A549 (cell line): ENCODE measurements at regions not wholly inside any gene's neighbourhood (a gene's known extent, or its start where the extent isn't known, plus 50 kb on each side); places are given as distances from the start of the nearest gene placed in this dataset.

Source experiments
- ATAC-seq, 2 experiments: fragments of 200-7000 bp in 1 of 2; fragments of >200 bp in 1 of 2; cut with Nextera tagmentation in 1 of 2; cut with Tn5 transposase in 1 of 2; 3 replicates each; pipeline versions ENCODE4 v1.8.0 to v1.9.1; 2018 to 2020; ENCODE audit warnings: mild to moderate bottlenecking in 1 of 2, moderate library complexity in 1 of 2
- CTCF ChIA-PET: fragments of 300-600 bp; sonication (Branson Sonifier 250); formaldehyde crosslinking; extraction: SDS; loops from one replicate; lab custom pipeline; 2021; ENCODE audit warnings: antibody characterized with exemption, inconsistent platforms; lab: Yijun Ruan, JAX
- POLR2A ChIA-PET: fragments of 350-600 bp; formaldehyde crosslinking; extraction: SDS; loops from one replicate; lab custom pipeline; 2021; ENCODE audit warnings: antibody characterized with exemption, inconsistent platforms; lab: Yijun Ruan, JAX
- DNase-seq, 2 experiments: peaks; one replicate each; pipeline versions ENCODE4 v3.0.0 to v3.0.0-alpha.2; 2011 to 2016; ENCODE audit warnings: low read depth in 1 of 2, low spot score in 1 of 2
- FAIRE-seq: peaks from 2 replicates; lab custom pipeline; 2011; peaks lifted over from hg19 to GRCh38; lab: Jason Lieb, UNC
- H3K27ac ChIP-seq, 2 experiments: fragments of >200 bp; sonication (Bioruptor Twin); formaldehyde crosslinking; 3 replicates each; pipeline ENCODE4 v1.5.1; 2016 to 2017
- H3K4me1 ChIP-seq: fragments of >200 bp; sonication (Bioruptor Twin); formaldehyde crosslinking; 3 replicates; pipeline ENCODE4 v1.6.1; 2016
- H3K4me2 ChIP-seq: fragments of >200 bp; sonication (Bioruptor Twin); formaldehyde crosslinking; 3 replicates; pipeline ENCODE4 v1.6.1; 2016
- H3K4me3 ChIP-seq: fragments of >200 bp; sonication (Bioruptor Twin); formaldehyde crosslinking; 3 replicates; pipeline ENCODE4 v1.5.1; 2016
- H3K9me3 ChIP-seq: fragments of >200 bp; sonication (Bioruptor Twin); formaldehyde crosslinking; 3 replicates; pipeline ENCODE4 v1.6.1; 2016
- CEBPB ChIP-seq, 2 experiments: fragments of >200 bp in 1 of 2; sonication (Bioruptor Twin) in 1 of 2; formaldehyde crosslinking in 1 of 2; IDR thresholded peaks; 2 replicates each; pipeline ENCODE4 v1.6.1; 2012 to 2016
- CTCF ChIP-seq: fragments of >200 bp; sonication (Bioruptor Twin); formaldehyde crosslinking; IDR thresholded peaks from 3 replicates; pipeline ENCODE4 v1.5.1; 2016
- EHMT2 ChIP-seq: fragments of 200-600 bp; sonication (generic); IDR thresholded peaks from 2 replicates; pipeline ENCODE4 v1.6.1; 2016; ENCODE audit warnings: antibody characterized with exemption, low read depth, mild to moderate bottlenecking, moderate library complexity
- EP300 ChIP-seq, 2 experiments: fragments of >200 bp; sonication (Bioruptor Twin); formaldehyde crosslinking; IDR thresholded peaks; 2 replicates in 1 of 2; 3 replicates in 1 of 2; pipeline ENCODE4 v1.6.1; 2016 to 2017
- FOSL2 ChIP-seq, 2 experiments: fragments of 450-650 bp in 1 of 2; fragments of >200 bp in 1 of 2; sonication (Bioruptor Twin) in 1 of 2; formaldehyde crosslinking; IDR thresholded peaks; 2 replicates each; pipeline versions ENCODE4 v1.5.0 to v1.6.1; 2016 to 2020; ENCODE audit warnings: mild to moderate bottlenecking in 1 of 2, moderate library complexity in 1 of 2
- HES2 ChIP-seq: fragments of >200 bp; sonication (Bioruptor Twin); formaldehyde crosslinking; IDR thresholded peaks from 2 replicates; pipeline ENCODE4 v1.6.1; 2016
- HEYL ChIP-seq: fragments of 250-450 bp; sonication (Bioruptor Pico); IDR thresholded peaks from 2 replicates; pipeline ENCODE4 v1.8.0; 2021; ENCODE audit warnings: mild to moderate bottlenecking, moderate library complexity
- HOXB13 ChIP-seq: fragments of 250-450 bp; sonication (Bioruptor Pico); IDR thresholded peaks from 2 replicates; pipeline ENCODE4 v1.5.0; 2020; ENCODE audit warnings: low read depth, mild to moderate bottlenecking, moderate library complexity
- KDM1A ChIP-seq: fragments of 200-600 bp; sonication (generic); IDR thresholded peaks from 2 replicates; pipeline ENCODE4 v1.6.1; 2016; ENCODE audit warnings: low read depth, mild to moderate bottlenecking
- KDM5A ChIP-seq: fragments of 200-600 bp; sonication (generic); IDR thresholded peaks from 2 replicates; pipeline ENCODE4 v1.6.1; 2016; ENCODE audit warnings: antibody characterized with exemption, mild to moderate bottlenecking
- MAX ChIP-seq: IDR thresholded peaks from 2 replicates; pipeline ENCODE4 v1.6.1; 2012
- MAZ ChIP-seq: fragments of 150-350 bp; IDR thresholded peaks from 2 replicates; pipeline ENCODE4 v1.6.1; 2014; ENCODE audit warnings: antibody characterized with exemption, low read depth, low read length, borderline replicate concordance
- MYC ChIP-seq: IDR thresholded peaks from 2 replicates; pipeline ENCODE4 v1.6.1; 2012; ENCODE audit warnings: mild to moderate bottlenecking, inconsistent platforms, low read length, improper control_type of control experiment, borderline replicate concordance
- NPAS2 ChIP-seq: fragments of 250-450 bp; sonication (Bioruptor Pico); IDR thresholded peaks from 2 replicates; pipeline ENCODE4 v1.8.0; 2022; ENCODE audit warnings: mild to moderate bottlenecking, moderate library complexity, borderline replicate concordance
- RAD21 ChIP-seq, 2 experiments: fragments of >200 bp in 1 of 2; sonication (Bioruptor Twin) in 1 of 2; formaldehyde crosslinking in 1 of 2; IDR thresholded peaks in 1 of 2; conservative IDR thresholded peaks in 1 of 2; 2 replicates in 1 of 2; 3 replicates in 1 of 2; pipeline ENCODE4 v1.6.1; 2012 to 2018; ENCODE audit warnings: inconsistent platforms in 1 of 2
- RCOR1 ChIP-seq: fragments of 150-350 bp; IDR thresholded peaks from 2 replicates; pipeline ENCODE4 v1.6.1; 2014; ENCODE audit warnings: antibody characterized with exemption, low read length, low read depth
- REST ChIP-seq: fragments of 200-600 bp; sonication (generic); IDR thresholded peaks from 2 replicates; pipeline ENCODE4 v1.6.1; 2016; ENCODE audit warnings: antibody characterized with exemption, mild to moderate bottlenecking, moderate library complexity
- RFX5 ChIP-seq: fragments of 450-650 bp; IDR thresholded peaks from 2 replicates; pipeline ENCODE4 v1.7.1; 2014; ENCODE audit warnings: antibody characterized with exemption, mild to moderate bottlenecking, moderate library complexity
- RNF2 ChIP-seq: fragments of 200-600 bp; sonication (generic); IDR thresholded peaks from 2 replicates; pipeline ENCODE4 v1.6.1; 2016; ENCODE audit warnings: low read depth, mild to moderate bottlenecking, antibody characterized with exemption, moderate library complexity, borderline replicate concordance
- SMC3 ChIP-seq: fragments of >200 bp; sonication (Bioruptor Twin); formaldehyde crosslinking; IDR thresholded peaks from 3 replicates; pipeline ENCODE4 v1.6.1; 2018; ENCODE audit warnings: inconsistent platforms
- TFCP2L1 ChIP-seq: fragments of 250-450 bp; sonication (Bioruptor Pico); IDR thresholded peaks from 2 replicates; pipeline ENCODE4 v1.5.0; 2021; ENCODE audit warnings: mild to moderate bottlenecking
- ZFP36 ChIP-seq: fragments of 450-650 bp; IDR thresholded peaks from 2 replicates; pipeline ENCODE4 v1.6.1; 2014; ENCODE audit warnings: borderline replicate concordance; ENCODE audit not compliant: partially characterized antibody
- WGBS: methylation state at CpG from one replicate; pipeline ENCODE4 v1.1.6; 2017; ENCODE audit errors: missing lambda C conversion rate; 5-methylcytosine and 5-hydroxymethylcytosine counted together

GRCh38 chr12:91954326-91954725 lies 191.3 kb downstream of the BTG1 start:
- DNase-seq (no peak), FAIRE-seq (no peak), ATAC-seq (no peak)
- Histone ChIP-seq H3K27ac (no peak overlapping the region), H3K4me3 (no peak overlapping the region), H3K9me3 (no peaks in the 10 kb centered on the region), H3K4me1 (peaks cover 19% of the 10 kb centered on the region; the same call in 1 of the 3 replicates), H3K4me2 (no peak overlapping the region)
- 60% methylated on average over 4 of the region's 4 CpGs for WGBS
- ChIA-PET CTCF (interaction anchor here (1.1 kb wide), 1 partner anchor 23 kb away, joined by 3 read pairs; no protein-coding TSS in a partner anchor), POLR2A (no interaction called here)
- no peak for TF ChIP-seq TFCP2L1 (CRISPR knock-in tag)
- no peak for TF ChIP-seq MAX
- TF ChIP-seq KDM5A: no peak

- ChIA-PET POLR2A (no interaction called here), CTCF (no interaction called here)
- Histone ChIP-seq H3K4me3 (no peak overlapping the region), H3K27ac (0 out of 6 replicates have a peak overlapping the region, but pooled peaks of 1 of the 2 experiments have one; percentile 13), H3K4me2 (0 out of 3 replicates have a peak overlapping the region, but pooled peaks have one; percentile 34), H3K9me3 (no peaks in the 10 kb centered on the region), H3K4me1 (peaks cover 19% of the 10 kb centered on the region; the same call in 1 of the 3 replicates)
- FAIRE-seq (no peak), ATAC-seq (peak in 1 of 2 experiments; percentile 39; a peak in 1 of 6 replicates), DNase-seq (peak in 1 of 2 experiments; percentile 39)
- no peak for TF ChIP-seq REST
- TF ChIP-seq, all 56 proteins: peak for 0
Measured at GRCh38 chr12:91952916-91953315, 192.7 kb downstream of the BTG1 start.

- no peak for TF ChIP-seq RFX5
- TF ChIP-seq KDM1A: no peak
- no peak for TF ChIP-seq SMC3
- no peak for TF ChIP-seq HOXB13 (CRISPR knock-in tag)
- no peak for TF ChIP-seq EHMT2
- TF ChIP-seq MAZ: no peak
- no peak for TF ChIP-seq TFCP2L1 (CRISPR knock-in tag)
- TF ChIP-seq NPAS2 (CRISPR knock-in tag): no peak
- no peak for TF ChIP-seq CTCF
- no peak for TF ChIP-seq HES2
- no peak for TF ChIP-seq ZFP36
- TF ChIP-seq HEYL (CRISPR knock-in tag): no peak
- no peak for TF ChIP-seq CEBPB (IDR thresholded peaks at IDR 0.05)
- TF ChIP-seq FOSL2 (IDR thresholded peaks at IDR 0.05): no peak
- no peak for TF ChIP-seq FOSL2 (CRISPR knock-in tag; IDR thresholded peaks at IDR 0.05)
- no peak for TF ChIP-seq RAD21 (conservative IDR thresholded peaks at IDR 0.05 in 1 of 2, IDR thresholded peaks at IDR 0.05 in 1 of 2)
- TF ChIP-seq MYC: no peak
- no peak for TF ChIP-seq EP300 (IDR thresholded peaks at IDR 0.05)
- TF ChIP-seq RNF2: no peak
- no peak for TF ChIP-seq RCOR1
- CTCF ChIA-PET: no interaction called here
- H3K4me1 ChIP-seq: peaks cover 19% of the 10 kb centered on the region; the same call in 1 of the 3 replicates
- 0 out of 6 replicates have a peak overlapping the region, but pooled peaks of 1 of the 2 experiments have one; percentile 20 for H3K27ac ChIP-seq
- H3K4me3 ChIP-seq: no peak overlapping the region
- no peak for FAIRE-seq
- peak in 1 of 2 experiments; percentile 6 for DNase-seq
- no peak for ATAC-seq
- H3K9me3 ChIP-seq: no peaks in the 10 kb centered on the region
- WGBS: 96% methylated on average over 5 of the region's 5 CpGs
- POLR2A ChIA-PET: no interaction called here
- 0 out of 3 replicates have a peak overlapping the region, but pooled peaks have one; percentile 4 for H3K4me2 ChIP-seq
Measured at GRCh38 chr12:91951571-91951970, 194.1 kb downstream of the BTG1 start.
